ENCODE measurements at regions not wholly inside any gene's neighbourhood (a gene's known extent, or its start where the extent isn't known, plus 50 kb on each side); places are given as distances from the start of the nearest gene placed in this dataset.
"Not testable (repeated sequence)": the region's sequence is repeated elsewhere in the genome, so short reads cannot be mapped to it uniquely, and the experiment has no call there.

DNA sequence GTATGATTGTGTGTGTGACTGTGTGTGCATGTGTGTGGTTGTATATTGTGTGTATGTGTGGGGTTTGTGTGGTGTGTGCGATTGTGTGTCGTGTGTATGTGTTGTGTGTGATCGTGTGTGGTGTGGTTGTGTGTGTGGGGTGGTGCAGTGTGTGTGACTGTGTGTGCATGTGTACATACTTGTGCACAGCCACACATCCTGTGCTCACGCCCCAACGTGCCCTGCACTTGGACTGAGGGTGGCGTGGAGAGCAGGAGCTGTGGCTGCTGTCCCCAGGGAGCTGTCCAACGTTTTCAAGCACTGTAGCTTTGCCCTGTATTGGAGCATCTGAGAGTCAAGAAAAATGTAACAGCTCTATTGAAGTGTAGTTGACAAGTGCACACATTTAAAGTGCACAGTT lies 243.2 kb upstream of the HDAC4 start:
- no peaks in the 10 kb centered on the region for H3K4me1 ChIP-seq
- peaks cover 0 to 25% (median 0%) of the 10 kb centered on the region in 3 donors for H3K27me3 ChIP-seq
- TF ChIP-seq POLR2A (IDR thresholded peaks at IDR 0.05) (no peak), EP300 (IDR thresholded peaks at IDR 0.05) (no peak), POLR2AphosphoS5 (IDR thresholded peaks at IDR 0.05) (no peak)
- TF ChIP-seq, protein P1, sequence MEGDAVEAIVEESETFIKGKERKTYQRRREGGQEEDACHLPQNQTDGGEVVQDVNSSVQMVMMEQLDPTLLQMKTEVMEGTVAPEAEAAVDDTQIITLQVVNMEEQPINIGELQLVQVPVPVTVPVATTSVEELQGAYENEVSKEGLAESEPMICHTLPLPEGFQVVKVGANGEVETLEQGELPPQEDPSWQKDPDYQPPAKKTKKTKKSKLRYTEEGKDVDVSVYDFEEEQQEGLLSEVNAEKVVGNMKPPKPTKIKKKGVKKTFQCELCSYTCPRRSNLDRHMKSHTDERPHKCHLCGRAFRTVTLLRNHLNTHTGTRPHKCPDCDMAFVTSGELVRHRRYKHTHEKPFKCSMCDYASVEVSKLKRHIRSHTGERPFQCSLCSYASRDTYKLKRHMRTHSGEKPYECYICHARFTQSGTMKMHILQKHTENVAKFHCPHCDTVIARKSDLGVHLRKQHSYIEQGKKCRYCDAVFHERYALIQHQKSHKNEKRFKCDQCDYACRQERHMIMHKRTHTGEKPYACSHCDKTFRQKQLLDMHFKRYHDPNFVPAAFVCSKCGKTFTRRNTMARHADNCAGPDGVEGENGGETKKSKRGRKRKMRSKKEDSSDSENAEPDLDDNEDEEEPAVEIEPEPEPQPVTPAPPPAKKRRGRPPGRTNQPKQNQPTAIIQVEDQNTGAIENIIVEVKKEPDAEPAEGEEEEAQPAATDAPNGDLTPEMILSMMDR (IDR thresholded peaks at IDR 0.05): no peak
- intact Hi-C loops (cut with DNase I; ENCODE audit: low total_unique reads): no loop called here
- H3K36me3 ChIP-seq: no peaks in the 10 kb centered on the region
- H3K27ac ChIP-seq: no peak overlapping the region
- H3K4me3 ChIP-seq: no peak overlapping the region
- DNase-seq: peak in 1 of 2 donors; percentile 55
- peaks cover 0 to 3% (median 0%) of the 10 kb centered on the region in 4 donors for H3K9me3 ChIP-seq
- 43 to 51% (median 47%) methylated on average over 7 of the region's 7 CpGs for WGBS, 5 donors

DNA sequence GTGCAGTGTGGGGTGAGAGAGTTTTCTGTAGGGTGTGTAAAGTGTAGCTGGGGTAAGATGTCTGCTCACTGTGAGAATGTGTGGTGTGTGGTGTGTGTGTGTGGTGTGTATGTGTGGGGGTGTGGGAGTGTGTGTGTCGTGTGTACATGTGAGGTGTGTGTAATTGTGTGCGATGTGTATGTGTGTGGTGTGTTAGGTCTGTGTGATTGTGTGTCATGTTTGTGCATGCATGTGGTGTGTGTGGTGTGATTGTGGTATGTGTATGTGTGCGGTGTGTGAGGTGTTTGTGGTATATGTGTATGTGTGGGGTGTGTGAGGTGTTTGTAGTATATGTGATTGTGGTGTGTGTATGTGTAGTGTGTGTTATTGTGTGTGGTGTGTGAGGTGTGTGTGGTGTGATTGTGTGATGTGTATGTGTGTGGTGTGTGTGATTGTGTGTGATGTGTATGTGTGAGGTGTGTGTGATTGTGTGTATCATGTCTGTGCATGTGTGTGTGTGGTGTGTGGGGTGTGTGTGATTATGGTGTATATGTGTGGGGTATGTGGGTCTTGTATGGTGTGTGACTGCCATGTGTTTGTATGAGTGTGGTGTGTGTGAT lies 241.7 kb upstream of the HDAC4 start:
- Histone ChIP-seq H3K36me3 (no peaks in the 10 kb centered on the region), H3K4me1 (no peaks in the 10 kb centered on the region), H3K27ac (no peak overlapping the region), H3K27me3 (peaks cover 0 to 17% (median 0%) of the 10 kb centered on the region in 3 donors), H3K4me3 (no peak overlapping the region), H3K9me3 (no peaks in the 10 kb centered on the region)
- 81 to 99% (median 96%) methylated on average over 3 of the region's 3 CpGs for WGBS, 5 donors
- intact Hi-C loops (cut with DNase I; ENCODE audit: low total_unique reads): no loop called here
- no peak for DNase-seq
- TF ChIP-seq, protein P1 (IDR thresholded peaks at IDR 0.05): no peak
- TF ChIP-seq EP300 (IDR thresholded peaks at IDR 0.05) (no peak), POLR2AphosphoS5 (IDR thresholded peaks at IDR 0.05) (no peak), POLR2A (IDR thresholded peaks at IDR 0.05) (no peak)

DNA sequence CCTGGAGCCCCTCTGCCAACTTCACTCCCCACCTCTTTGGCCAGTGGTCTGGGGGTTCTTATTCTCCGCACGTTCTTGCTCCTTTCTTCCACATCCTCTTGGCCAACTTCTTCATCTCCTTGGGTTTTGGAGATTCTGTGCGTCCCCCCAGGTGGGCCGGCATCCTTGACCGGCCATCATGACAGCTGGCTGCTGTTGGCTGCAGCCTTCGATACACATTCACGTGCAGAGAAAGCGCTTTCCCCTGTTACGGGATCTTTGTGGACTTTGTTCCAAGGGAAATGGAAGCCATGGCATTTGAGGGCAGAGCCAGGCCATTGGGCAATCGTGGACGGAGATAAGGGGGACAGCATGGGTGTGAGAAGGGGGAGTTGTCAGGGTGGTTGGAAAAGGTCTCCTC lies 241.1 kb upstream of the HDAC4 start:
- 72 to 89% (median 78%) methylated on average over 9 to 11 of the region's 11 CpGs for WGBS, 5 donors
- intact Hi-C loops (cut with DNase I; ENCODE audit: low total_unique reads); H3K4me1 ChIP-seq; H3K9me3 ChIP-seq; H3K27ac ChIP-seq; H3K36me3 ChIP-seq; H3K4me3 ChIP-seq; DNase-seq: not testable (repeated sequence)
- peaks cover 0 to 17% (median 0%) of the 10 kb centered on the region in 3 donors for H3K27me3 ChIP-seq

DNA sequence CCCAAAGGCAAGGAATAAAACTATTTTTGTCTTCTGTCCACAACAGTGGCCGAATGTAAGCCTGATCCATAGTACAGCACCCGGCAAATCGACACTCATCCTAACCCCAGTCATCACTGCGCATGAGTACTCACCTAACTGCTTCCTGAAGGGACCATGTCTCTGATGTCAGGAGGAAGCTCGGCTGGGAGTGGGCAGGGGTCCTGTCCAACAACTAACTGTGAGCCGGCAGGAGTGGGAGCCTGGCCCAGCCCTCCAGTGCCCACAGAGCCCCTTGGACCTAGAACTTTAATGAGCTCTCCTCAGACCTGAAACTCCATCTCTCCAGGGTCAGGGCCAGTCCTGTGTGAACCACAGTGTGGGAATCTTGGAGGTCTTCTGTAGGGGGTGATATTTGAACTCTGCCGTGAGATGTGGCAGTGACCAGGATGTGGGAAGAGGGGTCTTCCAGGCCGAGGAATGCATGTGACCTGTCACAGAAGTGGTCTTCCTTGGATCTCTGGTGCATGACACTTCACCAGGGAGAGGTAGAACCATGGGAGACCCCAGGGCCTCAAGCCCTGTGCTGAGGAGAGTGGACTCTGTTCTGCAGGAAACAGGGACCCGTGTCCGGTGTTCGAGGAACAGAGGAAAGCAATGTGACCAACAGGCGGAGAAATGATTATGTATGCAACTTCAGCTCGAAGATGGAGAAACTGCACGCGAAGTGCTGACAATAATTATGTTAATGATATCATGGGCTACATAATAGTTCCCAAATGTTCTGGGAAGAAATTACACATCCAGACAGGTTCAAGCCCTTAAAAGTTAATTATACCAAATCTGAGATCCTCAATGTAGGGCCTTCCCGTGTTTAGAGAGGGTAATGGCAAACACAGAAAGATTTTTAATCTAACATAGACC lies 240.1 kb upstream of the HDAC4 start:
- H3K27ac ChIP-seq: no peak overlapping the region
- H3K4me1 ChIP-seq: no peaks in the 10 kb centered on the region
- no peak overlapping the region for H3K4me3 ChIP-seq
- H3K9me3 ChIP-seq: peaks cover 0 to 8% (median 4%) of the 10 kb centered on the region in 4 donors
- H3K27me3 ChIP-seq: peaks cover 0 to 12% (median 0%) of the 10 kb centered on the region in 3 donors
- TF ChIP-seq POLR2AphosphoS5 (IDR thresholded peaks at IDR 0.05): no peak
- no peak for TF ChIP-seq POLR2A (IDR thresholded peaks at IDR 0.05)
- TF ChIP-seq EP300 (IDR thresholded peaks at IDR 0.05): no peak
- TF ChIP-seq, protein P1 (IDR thresholded peaks at IDR 0.05): no peak
- no peak for DNase-seq
- 83 to 89% (median 87%) methylated on average over 16 of the region's 16 CpGs for WGBS, 5 donors
- intact Hi-C loops (cut with DNase I; ENCODE audit: low total_unique reads): no loop called here
- H3K36me3 ChIP-seq: no peaks in the 10 kb centered on the region

Measured in stomach (tissue), 8 donors.